Esophagus muscularis mucosa (tissue), 4 donors: ENCODE measurements at regions not wholly inside any gene's neighbourhood (a gene's known extent, or its start where the extent isn't known, plus 50 kb on each side); places are given as distances from the start of the nearest gene placed in this dataset.

ENCODE experiments used
- DNase-seq: peaks from one replicate; pipeline ENCODE4 v3.0.0-alpha.2; 2017; ENCODE audit errors: extremely low spot score
- H3K27ac ChIP-seq, 4 donors: fragments of 200-600 bp; sonication (generic); replicated peaks in 1 of 4; 1 replicate in 3 of 4; 2 replicates in 1 of 4; pipeline ENCODE4 v1.5.1; 2016 to 2019; ENCODE audit warnings: mild to moderate bottlenecking in 1 of 4
- H3K27me3 ChIP-seq, 4 donors: fragments of 200-600 bp; sonication (generic); one replicate each; pipeline versions ENCODE4 v1.5.1 to v1.6.0; 2016 to 2019
- H3K36me3 ChIP-seq, 4 donors: fragments of 200-600 bp; sonication (generic); one replicate each; pipeline ENCODE4 v1.5.1; 2016 to 2019
- H3K4me1 ChIP-seq, 4 donors: fragments of 200-600 bp; sonication (generic); one replicate each; pipeline ENCODE4 v1.5.1; 2016 to 2019
- H3K4me3 ChIP-seq, 4 donors: fragments of 200-600 bp; sonication (generic); 1 replicate in 2 of 4; 2 replicates in 2 of 4; pipeline ENCODE4 v1.5.1; 2016 to 2019; ENCODE audit warnings: mild to moderate bottlenecking in 4 of 4, moderate library complexity in 1 of 4
- H3K9me3 ChIP-seq, 4 donors: fragments of 200-600 bp; sonication (generic); 1 replicate in 3 of 4; 2 replicates in 1 of 4; pipeline ENCODE4 v1.5.1; 2016 to 2019
- CTCF ChIP-seq, 3 experiments: fragments of 200-600 bp in 2 of 3; fragments of 450-650 bp in 1 of 3; sonication (generic) in 2 of 3; IDR thresholded peaks; one replicate each; pipeline ENCODE4 v1.5.1; 2017 to 2019; ENCODE audit warnings: antibody characterized with exemption in 3 of 3, mild to moderate bottlenecking in 2 of 3, moderate library complexity in 1 of 3
- EP300 ChIP-seq: sonication (generic); formaldehyde crosslinking; IDR thresholded peaks from one replicate; pipeline ENCODE4 v1.6.1; 2017; ENCODE audit warnings: antibody characterized with exemption
- POLR2A ChIP-seq: fragments of 450-650 bp; IDR thresholded peaks from one replicate; pipeline ENCODE4 v1.6.1; 2017; ENCODE audit warnings: antibody characterized with exemption, moderate library complexity, mild to moderate bottlenecking, low read depth
- POLR2AphosphoS5 ChIP-seq, 2 donors: sonication (generic); formaldehyde crosslinking; IDR thresholded peaks; one replicate each; pipeline ENCODE4 v1.6.1; 2017; ENCODE audit warnings: antibody characterized with exemption in 2 of 2
- WGBS: methylation state at CpG from one replicate; pipeline ENCODE4 v1.1.5; 2018; 5-methylcytosine and 5-hydroxymethylcytosine counted together
- intact Hi-C: fragments of 100-400 bp; cut with DNase I; formaldehyde crosslinking; loops from one replicate; pipeline ENCODE4 v1.15.1; 2023

- no peak for DNase-seq
- no peaks in the 10 kb centered on the region for H3K36me3 ChIP-seq
- no peaks in the 10 kb centered on the region for H3K27me3 ChIP-seq
- peaks cover 0 to 24% (median 17%) of the 10 kb centered on the region in 4 donors for H3K4me1 ChIP-seq
- intact Hi-C loops: loop anchor here (5.0 kb wide), 1 partner anchor 534 kb away; no protein-coding TSS in a partner anchor
- H3K27ac ChIP-seq: peak overlapping the region; percentile 19 to 46 (median 30)
- 51% methylated on average over 4 of the region's 4 CpGs for WGBS
- TF ChIP-seq EP300 (no peak), CTCF (IDR thresholded peaks at IDR 0.05) (no peak), POLR2AphosphoS5 (IDR thresholded peaks at IDR 0.05) (no peak), POLR2A (no peak)
- H3K4me3 ChIP-seq: peak overlapping the region; percentile 37 to 53 (median 49)
- H3K9me3 ChIP-seq: no peaks in the 10 kb centered on the region
Observed at GRCh38 chr15:96891046-96891445, 560.5 kb downstream of the NR2F2 start.

- WGBS: 50% methylated on average over 5 of the region's 5 CpGs
- H3K9me3 ChIP-seq: no peaks in the 10 kb centered on the region
- no peak overlapping the region for H3K4me3 ChIP-seq
- no peak for DNase-seq
- TF ChIP-seq CTCF (IDR thresholded peaks at IDR 0.05): peak; percentile 63 to 77 (median 68)
- no peak for TF ChIP-seq POLR2A
- no peaks in the 10 kb centered on the region for H3K36me3 ChIP-seq
- no peaks in the 10 kb centered on the region for H3K27me3 ChIP-seq
- H3K27ac ChIP-seq: peak overlapping the region in 1 of 4 donors; percentile 22
- intact Hi-C loops: loop anchor here (5.0 kb wide), 1 partner anchor 536 kb away; no protein-coding TSS in a partner anchor
- peaks cover 0 to 24% (median 17%) of the 10 kb centered on the region in 4 donors for H3K4me1 ChIP-seq
Observed at GRCh38 chr15:96893159-96893906, 562.8 kb downstream of the NR2F2 start.

GRCh38 chr15:96894659-96895058, 564.2 kb downstream of the NR2F2 start:
- WGBS: 69% methylated on average over 1 of the region's 1 CpG
- Histone ChIP-seq H3K4me3 (no peak overlapping the region), H3K4me1 (peaks cover 0 to 16% (median 14%) of the 10 kb centered on the region in 4 donors), H3K9me3 (no peaks in the 10 kb centered on the region), H3K36me3 (no peaks in the 10 kb centered on the region), H3K27ac (no peak overlapping the region), H3K27me3 (no peaks in the 10 kb centered on the region)
- TF ChIP-seq POLR2A (no peak), POLR2AphosphoS5 (IDR thresholded peaks at IDR 0.05) (no peak), EP300 (no peak)
- DNase-seq: no peak
- intact Hi-C loops: loop anchor here (5.0 kb wide), 1 partner anchor 537 kb away; no protein-coding TSS in a partner anchor

- Histone ChIP-seq H3K9me3 (no peaks in the 10 kb centered on the region), H3K27me3 (no peaks in the 10 kb centered on the region), H3K27ac (no peak overlapping the region), H3K36me3 (no peaks in the 10 kb centered on the region), H3K4me3 (no peak overlapping the region), H3K4me1 (peaks cover 0 to 8% (median 4%) of the 10 kb centered on the region in 4 donors)
- intact Hi-C loops: no loop called here
- 61% methylated on average over 3 of the region's 3 CpGs for WGBS
- TF ChIP-seq POLR2A: no peak
- no peak for TF ChIP-seq POLR2AphosphoS5 (IDR thresholded peaks at IDR 0.05)
- TF ChIP-seq EP300: no peak
- TF ChIP-seq CTCF (IDR thresholded peaks at IDR 0.05): no peak
- no peak for DNase-seq
Observed at GRCh38 chr15:96896766-96897165, 566.3 kb downstream of the NR2F2 start.

GRCh38 chr15:96914081-96914480, 583.6 kb downstream of the NR2F2 start:
- 86% methylated on average over 4 of the region's 4 CpGs for WGBS
- TF ChIP-seq CTCF (IDR thresholded peaks at IDR 0.05) (no peak), EP300 (no peak), POLR2AphosphoS5 (IDR thresholded peaks at IDR 0.05) (no peak), POLR2A (no peak)
- no peak for DNase-seq
- no peaks in the 10 kb centered on the region for H3K36me3 ChIP-seq
- H3K27ac ChIP-seq: no peak overlapping the region
- peaks cover 0 to 24% (median 21%) of the 10 kb centered on the region in 4 donors for H3K9me3 ChIP-seq
- H3K4me1 ChIP-seq: no peaks in the 10 kb centered on the region
- intact Hi-C loops: no loop called here
- H3K4me3 ChIP-seq: no peak overlapping the region
- no peaks in the 10 kb centered on the region for H3K27me3 ChIP-seq
